ENCODE measurements at regions not wholly inside any gene's neighbourhood (a gene's known extent, or its start where the extent isn't known, plus 50 kb on each side); places are given as distances from the start of the nearest gene placed in this dataset.

GRCh38 chr2:8534729-8535468 lies 147.0 kb upstream of the ID2 start:
- TF ChIP-seq CTCF (IDR thresholded peaks at IDR 0.05) (no peak), EZH2phosphoT487 (IDR thresholded peaks at IDR 0.05) (no peak)
